Stimulated activated naive CD8-positive, alpha-beta T cell treated with anti-CD3 and anti-CD28 coated beads, Interleukin-15, amount 100 ng/mL, for 72 hours (primary cell): ENCODE measurements at regions not wholly inside any gene's neighbourhood (a gene's known extent, or its start where the extent isn't known, plus 50 kb on each side); places are given as distances from the start of the nearest gene placed in this dataset.
A peak's percentile ranks its signal among the peaks of the same experiment; 100 is the strongest.
"Not testable (repeated sequence)": the region's sequence is repeated elsewhere in the genome, so short reads cannot be mapped to it uniquely, and the experiment has no call there.

Experiments used
- ATAC-seq: fragments of 150-1000 bp; cut with Tn5 transposase; 2 replicates; pipeline ENCODE4 v1.10.0; 2021; ENCODE audit warnings: mild to moderate bottlenecking, moderate library complexity
- DNase-seq, 2 donors: peaks; one replicate each; pipeline ENCODE4 v3.0.0; 2021 to 2022
- H3K27ac Mint-ChIP-seq, 2 donors: one replicate each; pipeline ENCODE4 v1.8.0; 2022; ENCODE audit warnings: mild to moderate bottlenecking in 2 of 2, mixed read lengths in 2 of 2, moderate library complexity in 2 of 2
- H3K27me3 Mint-ChIP-seq: one replicate; pipeline ENCODE4 v1.8.0; 2022; ENCODE audit warnings: mixed read lengths
- H3K4me1 Mint-ChIP-seq: one replicate; pipeline ENCODE4 v1.8.0; 2022; ENCODE audit warnings: mild to moderate bottlenecking, mixed read lengths
- H3K4me3 Mint-ChIP-seq, 2 donors: one replicate each; pipeline ENCODE4 v1.8.0; 2022; ENCODE audit warnings: mild to moderate bottlenecking in 2 of 2, mixed read lengths in 2 of 2, moderate library complexity in 1 of 2
- H3K9me3 Mint-ChIP-seq, 2 donors: one replicate each; pipeline ENCODE4 v1.8.0; 2022; ENCODE audit warnings: mixed read lengths in 2 of 2

DNA sequence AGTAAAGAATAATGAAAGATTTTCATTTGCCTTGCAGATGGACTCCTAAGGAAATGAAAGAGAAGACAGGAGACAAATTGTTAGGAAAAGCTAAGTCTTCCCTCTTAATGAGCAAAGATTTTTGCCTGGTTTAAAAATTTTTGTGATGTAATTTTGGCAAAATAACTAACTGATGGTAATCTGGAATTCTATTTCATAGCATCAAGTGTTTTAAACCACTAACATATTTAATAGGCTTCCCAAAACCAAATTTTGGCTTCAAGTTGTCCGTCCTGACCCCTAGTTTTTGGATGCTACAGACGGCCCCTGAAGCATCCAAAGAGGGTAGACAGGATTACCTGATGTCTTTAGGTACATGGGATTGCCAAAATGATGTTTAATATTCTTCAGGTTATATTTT lies 124.3 kb downstream of the TPBG start:
- H3K9me3 Mint-ChIP-seq: peaks cover 11 to 22% of the 10 kb centered on the region in 2 donors
- DNase-seq (no peak), ATAC-seq (no peak)
- H3K27ac Mint-ChIP-seq: no peak overlapping the region
- H3K4me1 Mint-ChIP-seq: no peaks in the 10 kb centered on the region
- H3K27me3 Mint-ChIP-seq: no peaks in the 10 kb centered on the region
- no peak overlapping the region for H3K4me3 Mint-ChIP-seq

DNA sequence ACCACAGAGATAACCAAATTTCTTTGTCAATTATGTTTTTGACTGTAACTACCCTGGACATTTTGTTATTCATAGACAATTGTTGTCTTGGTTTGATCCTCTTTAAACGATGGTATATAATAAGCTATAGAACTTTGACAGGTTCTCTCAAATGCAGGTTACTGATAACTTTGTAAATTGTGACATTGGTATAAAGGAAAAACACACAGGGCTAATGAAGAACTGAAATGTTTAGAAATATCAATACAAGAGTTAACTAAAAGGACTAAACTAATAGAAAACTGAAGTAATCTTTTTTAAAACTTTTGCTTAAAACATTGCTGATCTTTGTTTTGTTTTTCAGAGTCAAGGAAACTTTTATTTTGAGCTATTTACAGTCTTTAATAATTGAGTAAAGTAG lies 124.8 kb downstream of the TPBG start:
- DNase-seq (no peak), ATAC-seq (no peak)
- no peak overlapping the region for H3K27ac Mint-ChIP-seq
- no peak overlapping the region for H3K4me3 Mint-ChIP-seq
- H3K4me1 Mint-ChIP-seq: no peaks in the 10 kb centered on the region
- H3K9me3 Mint-ChIP-seq: peaks cover 11 to 22% of the 10 kb centered on the region in 2 donors
- H3K27me3 Mint-ChIP-seq: no peaks in the 10 kb centered on the region

DNA sequence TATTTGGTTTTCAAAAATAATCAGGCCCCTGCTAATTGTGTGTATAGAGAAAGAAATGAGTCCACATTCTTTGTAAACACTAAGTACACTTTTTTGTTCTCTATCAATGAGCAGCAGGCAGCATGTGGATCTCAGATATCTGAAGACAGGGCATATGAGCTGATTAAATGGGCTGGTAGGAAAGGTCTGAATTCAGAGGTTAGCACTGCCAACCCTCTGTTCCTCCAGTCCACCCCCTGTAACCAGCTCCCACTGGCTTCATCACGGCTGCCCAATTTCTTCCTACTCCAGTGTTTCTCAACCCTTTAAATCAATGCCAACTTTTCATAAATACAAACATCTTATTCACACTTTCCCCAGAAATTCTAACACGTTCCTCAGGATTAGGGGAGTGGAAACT lies 128.5 kb downstream of the TPBG start:
- Mint-ChIP-seq H3K4me1 (no peaks in the 10 kb centered on the region), H3K4me3 (no peak overlapping the region), H3K27me3 (no peaks in the 10 kb centered on the region), H3K9me3 (peaks cover 0 to 7% of the 10 kb centered on the region in 2 donors), H3K27ac (no peak overlapping the region)
- no peak for ATAC-seq
- no peak for DNase-seq

DNA sequence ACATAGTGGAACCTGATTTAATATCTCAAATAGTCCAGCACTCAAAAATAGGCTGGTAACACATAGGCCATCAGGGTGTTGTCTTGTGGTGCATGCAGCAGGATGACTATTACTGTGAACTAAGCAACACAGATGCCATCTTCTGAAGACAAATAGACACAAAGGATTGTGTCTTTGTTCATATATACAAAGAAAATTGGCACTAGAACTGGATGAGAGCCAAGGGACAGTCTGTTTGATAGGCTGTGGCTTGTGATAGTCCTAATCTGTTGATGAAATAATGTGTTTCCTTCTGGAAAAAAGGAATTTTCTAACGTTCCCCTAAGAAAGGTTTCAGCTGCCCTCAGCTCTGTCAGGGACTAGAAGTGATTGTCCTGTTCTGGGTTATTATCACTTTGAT lies 129.8 kb downstream of the TPBG start:
- no peaks in the 10 kb centered on the region for H3K4me1 Mint-ChIP-seq
- H3K27ac Mint-ChIP-seq: no peak overlapping the region
- no peak for ATAC-seq
- H3K4me3 Mint-ChIP-seq: no peak overlapping the region
- H3K9me3 Mint-ChIP-seq: peaks cover 0 to 7% of the 10 kb centered on the region in 2 donors
- DNase-seq: no peak
- no peaks in the 10 kb centered on the region for H3K27me3 Mint-ChIP-seq

DNA sequence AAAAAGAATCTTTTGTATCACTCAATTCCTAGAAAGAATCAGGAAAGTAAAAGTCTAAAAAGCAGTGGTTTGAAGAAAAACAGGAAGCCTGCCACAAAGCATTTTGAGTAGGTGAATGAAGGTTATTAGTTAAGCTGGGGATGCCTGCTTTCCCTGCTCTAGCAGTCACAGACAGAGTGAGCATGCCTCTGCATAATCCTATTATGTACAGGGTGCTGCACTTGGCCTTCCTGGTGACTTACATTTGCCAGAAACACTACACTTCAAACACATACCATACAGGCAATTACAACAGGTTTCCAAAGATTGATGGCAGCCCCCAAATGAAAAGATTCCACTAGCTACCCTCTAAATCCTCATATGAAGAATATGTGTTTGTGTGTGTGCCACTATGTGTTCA lies 130.8 kb downstream of the TPBG start:
- H3K27me3 Mint-ChIP-seq: no peaks in the 10 kb centered on the region
- ATAC-seq (no peak), DNase-seq (no peak)
- H3K4me3 Mint-ChIP-seq: no peak overlapping the region
- H3K9me3 Mint-ChIP-seq: peaks cover 0 to 9% of the 10 kb centered on the region in 2 donors
- no peak overlapping the region for H3K27ac Mint-ChIP-seq
- no peaks in the 10 kb centered on the region for H3K4me1 Mint-ChIP-seq

DNA sequence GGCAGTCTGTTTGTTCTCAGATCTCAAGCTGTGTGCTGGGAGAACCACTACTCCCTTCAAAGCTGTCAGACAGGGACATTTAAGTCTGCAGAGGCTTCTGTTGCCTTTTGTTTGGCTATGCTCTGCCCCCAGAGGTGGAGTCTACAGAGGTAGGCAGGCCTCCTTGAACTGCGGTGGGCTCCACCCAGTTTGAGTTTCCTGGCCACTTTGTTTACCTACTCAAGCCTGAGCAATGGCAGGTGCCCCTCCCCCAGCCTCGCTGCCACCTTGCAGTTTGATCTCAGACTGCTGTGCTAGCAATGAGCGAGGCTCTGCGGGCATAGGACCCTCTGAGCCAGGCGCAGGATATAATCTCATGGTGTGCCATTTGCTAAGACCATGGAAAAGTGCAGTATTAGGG lies 138.3 kb downstream of the TPBG start:
- H3K9me3 Mint-ChIP-seq: peaks cover 9 to 18% of the 10 kb centered on the region in 2 donors
- not testable (repeated sequence) for ATAC-seq, H3K4me3 Mint-ChIP-seq, H3K4me1 Mint-ChIP-seq, H3K27me3 Mint-ChIP-seq, DNase-seq, H3K27ac Mint-ChIP-seq

DNA sequence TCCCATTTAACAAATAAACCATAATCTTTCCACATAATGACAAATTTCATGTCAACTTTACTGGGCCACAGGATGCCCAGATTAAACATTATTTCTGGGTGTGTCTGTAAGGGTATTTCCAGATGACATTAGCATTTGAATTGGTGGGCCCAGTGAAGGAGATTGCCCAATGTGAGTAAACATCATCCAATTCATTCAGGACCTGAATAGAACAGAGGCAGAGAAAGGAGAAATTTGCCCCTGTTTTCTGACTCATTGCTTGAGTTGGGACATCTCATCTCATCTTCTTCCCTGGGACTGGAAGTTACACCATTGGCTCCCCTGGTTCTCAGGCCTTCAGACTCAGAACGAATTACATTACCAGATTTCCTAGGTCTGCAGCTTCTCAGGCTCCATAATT lies 142.9 kb downstream of the TPBG start:
- Mint-ChIP-seq H3K27ac (no peak overlapping the region), H3K4me1 (no peaks in the 10 kb centered on the region), H3K4me3 (no peak overlapping the region), H3K9me3 (peaks cover 0 to 12% of the 10 kb centered on the region in 2 donors), H3K27me3 (no peaks in the 10 kb centered on the region)
- ATAC-seq (no peak), DNase-seq (no peak)

DNA sequence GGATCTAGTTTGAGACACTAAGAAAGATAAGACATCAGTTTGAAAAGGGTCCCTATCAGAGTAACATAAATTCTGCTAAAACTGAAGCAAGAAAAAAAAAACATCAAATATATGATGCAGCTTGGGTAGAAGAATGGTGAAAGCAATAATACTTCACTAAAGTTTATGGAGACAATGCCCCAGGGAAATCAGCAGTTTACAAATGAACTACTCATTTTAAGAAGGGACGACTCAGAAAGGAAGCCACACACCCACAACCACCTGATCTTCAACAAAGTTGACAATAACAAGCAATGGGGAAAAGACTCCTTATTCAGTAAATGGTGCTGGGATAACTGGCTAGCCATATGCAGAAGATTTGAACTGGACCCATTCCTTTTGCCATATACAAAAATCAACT lies 143.5 kb downstream of the TPBG start:
- Mint-ChIP-seq H3K27ac (peak overlapping the region in 1 of 2 donors; percentile 72), H3K4me3 (no peak overlapping the region), H3K9me3 (peaks cover 0 to 12% of the 10 kb centered on the region in 2 donors), H3K27me3 (no peaks in the 10 kb centered on the region), H3K4me1 (no peaks in the 10 kb centered on the region)
- DNase-seq (no peak), ATAC-seq (no peak)

DNA sequence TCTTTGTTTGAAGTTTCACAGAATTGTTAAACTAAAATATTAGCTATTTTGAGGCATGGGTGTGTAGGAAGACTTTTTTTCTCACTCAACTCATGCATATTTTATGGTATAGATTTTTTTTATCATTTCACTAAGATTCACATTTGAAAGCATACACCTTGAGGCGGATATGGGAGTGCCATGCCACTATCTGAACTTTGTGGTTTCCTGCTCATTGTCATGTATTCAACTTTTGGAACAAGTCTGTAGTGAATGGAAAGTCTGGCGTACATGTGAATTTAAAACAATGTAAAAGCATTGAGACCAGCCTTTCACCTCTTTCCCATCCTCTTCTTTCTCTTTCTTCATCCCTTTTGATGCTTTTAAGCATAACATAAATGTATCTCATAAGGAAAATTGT lies 147.9 kb downstream of the TPBG start:
- no peak overlapping the region for H3K27ac Mint-ChIP-seq
- no peak overlapping the region for H3K4me3 Mint-ChIP-seq
- no peaks in the 10 kb centered on the region for H3K4me1 Mint-ChIP-seq
- DNase-seq (no peak), ATAC-seq (no peak)
- no peaks in the 10 kb centered on the region for H3K27me3 Mint-ChIP-seq
- peaks cover 23 to 36% of the 10 kb centered on the region in 2 donors for H3K9me3 Mint-ChIP-seq

DNA sequence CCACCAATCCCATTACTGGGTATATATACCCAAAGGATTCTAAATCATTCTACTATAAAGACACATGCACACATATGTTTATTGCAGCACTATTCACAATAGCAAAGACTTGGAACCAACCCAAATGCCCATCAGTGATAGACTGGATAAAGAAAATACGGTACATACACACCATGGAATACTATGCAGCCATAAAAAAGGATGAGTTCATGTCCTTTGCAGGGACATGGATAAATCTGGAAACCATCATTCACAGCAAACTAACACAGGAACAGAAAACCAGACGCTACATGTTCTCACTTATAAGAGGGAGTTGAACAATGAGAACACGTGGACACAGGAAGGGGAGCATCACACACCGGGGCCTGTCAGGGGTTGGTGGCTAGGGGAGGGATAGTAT lies 154.3 kb downstream of the TPBG start:
- peaks cover 23 to 50% of the 10 kb centered on the region in 2 donors for H3K9me3 Mint-ChIP-seq
- not testable (repeated sequence) for H3K27ac Mint-ChIP-seq, H3K4me1 Mint-ChIP-seq, DNase-seq, H3K27me3 Mint-ChIP-seq, H3K4me3 Mint-ChIP-seq, ATAC-seq

DNA sequence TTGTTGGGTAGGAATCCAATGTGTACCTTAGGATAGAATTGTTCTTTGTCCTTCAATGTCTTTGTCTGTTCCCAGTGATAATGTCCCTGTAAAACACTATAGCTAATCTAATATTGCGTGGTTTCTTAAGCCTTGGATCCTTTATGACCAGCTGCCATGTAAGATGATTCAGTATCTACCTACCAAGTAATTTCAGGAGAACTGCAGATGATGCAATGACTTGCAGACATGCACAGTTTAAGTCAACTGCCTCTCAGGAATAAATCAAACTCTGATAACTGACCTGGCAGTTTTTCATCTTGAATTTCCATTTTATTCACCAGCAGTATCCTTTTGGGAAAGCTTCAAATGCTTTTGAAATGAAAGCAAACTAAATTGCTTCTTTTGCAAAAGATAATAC lies 157.8 kb downstream of the TPBG start:
- ATAC-seq (no peak), DNase-seq (no peak)
- Mint-ChIP-seq H3K9me3 (peaks cover 8 to 17% of the 10 kb centered on the region in 2 donors), H3K4me3 (no peak overlapping the region), H3K4me1 (no peaks in the 10 kb centered on the region), H3K27ac (no peak overlapping the region), H3K27me3 (no peaks in the 10 kb centered on the region)

DNA sequence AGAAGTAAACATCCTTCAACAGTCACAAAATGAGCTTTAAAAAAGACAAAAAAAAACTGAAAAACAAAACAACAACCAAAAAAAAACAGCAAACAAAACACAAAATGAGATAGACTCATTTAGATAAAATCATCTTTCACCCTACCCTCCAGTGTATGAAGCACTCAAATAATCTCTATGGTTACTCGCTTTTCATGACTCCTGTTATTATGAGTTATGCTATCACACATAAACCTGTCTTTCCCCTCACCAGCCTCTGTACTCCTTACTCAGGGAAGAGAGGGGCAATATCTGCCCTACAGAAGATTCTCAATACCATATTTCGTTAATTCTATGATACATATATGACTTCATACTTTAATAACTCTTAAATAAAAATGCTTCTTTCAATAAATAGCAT lies 158.2 kb downstream of the TPBG start:
- no peaks in the 10 kb centered on the region for H3K4me1 Mint-ChIP-seq
- H3K9me3 Mint-ChIP-seq: peaks cover 8 to 12% of the 10 kb centered on the region in 2 donors
- no peaks in the 10 kb centered on the region for H3K27me3 Mint-ChIP-seq
- ATAC-seq (no peak), DNase-seq (no peak)
- H3K4me3 Mint-ChIP-seq: no peak overlapping the region
- no peak overlapping the region for H3K27ac Mint-ChIP-seq

DNA sequence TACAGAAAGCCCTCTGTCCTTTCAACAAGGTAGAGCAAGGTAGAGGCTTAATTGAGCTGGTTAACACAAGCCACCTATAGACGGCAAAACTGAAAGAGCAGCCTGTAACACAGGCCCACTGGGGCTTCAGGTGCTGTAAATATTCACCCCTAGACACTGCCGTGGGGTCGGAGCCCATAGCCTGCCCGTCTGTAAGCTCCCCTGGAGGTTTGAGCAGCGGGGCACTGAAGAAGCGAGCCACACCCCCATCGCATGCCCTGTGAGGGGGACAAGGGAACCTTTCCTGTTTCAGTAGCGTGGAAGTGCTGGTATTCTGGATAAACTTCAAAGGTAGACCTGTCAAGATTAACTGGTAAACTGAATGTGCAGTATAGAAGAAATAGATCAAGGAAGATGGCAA lies 160.4 kb downstream of the TPBG start:
- no peak overlapping the region for H3K4me3 Mint-ChIP-seq
- H3K27me3 Mint-ChIP-seq: no peaks in the 10 kb centered on the region
- peaks cover 0 to 13% of the 10 kb centered on the region in 2 donors for H3K9me3 Mint-ChIP-seq
- DNase-seq: no peak
- H3K27ac Mint-ChIP-seq: no peak overlapping the region
- H3K4me1 Mint-ChIP-seq: no peaks in the 10 kb centered on the region
- ATAC-seq: no peak

DNA sequence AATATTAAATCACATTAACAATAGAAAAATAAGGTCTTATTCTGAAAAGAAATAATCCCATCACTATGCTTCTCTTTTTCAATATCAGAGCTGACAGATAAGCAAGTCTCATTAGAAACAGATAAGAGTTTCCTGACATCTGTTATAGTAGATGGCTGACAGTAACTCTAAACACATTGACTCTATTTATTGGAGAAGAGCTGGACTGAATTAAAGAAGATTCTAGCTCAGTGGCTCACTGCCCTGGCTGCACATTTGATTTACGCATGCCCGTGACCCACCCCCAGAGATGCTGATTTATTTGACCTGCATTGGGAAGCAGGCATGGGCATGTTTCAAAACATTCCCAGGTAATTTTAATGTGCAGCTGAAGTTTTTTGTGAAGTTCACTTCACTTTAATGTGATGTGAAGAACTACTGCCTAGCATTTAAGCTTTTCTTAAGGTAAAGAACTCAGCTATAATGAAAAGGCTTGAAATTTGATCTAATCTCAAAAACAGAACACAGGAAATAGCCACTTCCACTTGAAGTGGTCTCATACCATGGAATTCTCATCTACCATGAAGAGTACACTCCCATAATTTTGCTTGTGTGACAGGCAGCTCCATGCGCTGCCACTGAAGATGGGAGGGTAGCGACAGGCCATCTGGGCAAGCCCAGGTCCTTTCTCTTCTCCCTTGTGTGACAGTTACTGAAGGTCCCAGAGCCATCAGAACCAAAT lies 162.3 kb downstream of the TPBG start:
- Mint-ChIP-seq H3K27ac (no peak overlapping the region), H3K4me1 (no peaks in the 10 kb centered on the region), H3K4me3 (no peak overlapping the region), H3K27me3 (no peaks in the 10 kb centered on the region), H3K9me3 (peaks cover 6 to 14% of the 10 kb centered on the region in 2 donors)
- ATAC-seq (no peak), DNase-seq (no peak)

DNA sequence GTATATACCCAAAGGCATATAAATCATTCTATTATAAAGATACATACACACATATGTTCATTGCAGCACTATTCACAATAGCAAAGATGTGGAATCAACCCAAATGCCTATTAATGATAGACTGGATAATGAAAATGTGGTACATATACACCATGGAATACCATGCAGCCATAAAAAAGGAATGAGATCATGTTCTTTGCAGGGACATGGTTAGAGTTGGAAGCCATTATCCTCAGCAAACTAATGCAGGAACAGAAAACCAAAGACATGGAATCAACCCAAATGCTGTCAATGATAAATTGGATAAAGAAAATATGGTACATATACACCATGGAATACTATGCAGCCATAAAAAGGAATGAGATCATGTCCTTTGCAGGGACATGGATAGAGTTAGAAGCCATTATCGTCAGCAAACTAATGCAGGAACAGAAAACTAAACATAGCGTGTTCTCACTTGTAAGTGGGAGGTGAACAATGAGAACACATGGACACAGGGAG lies 166.4 kb downstream of the TPBG start:
- H3K9me3 Mint-ChIP-seq, H3K27ac Mint-ChIP-seq, DNase-seq, H3K4me1 Mint-ChIP-seq, ATAC-seq, H3K4me3 Mint-ChIP-seq, H3K27me3 Mint-ChIP-seq: not testable (repeated sequence)

DNA sequence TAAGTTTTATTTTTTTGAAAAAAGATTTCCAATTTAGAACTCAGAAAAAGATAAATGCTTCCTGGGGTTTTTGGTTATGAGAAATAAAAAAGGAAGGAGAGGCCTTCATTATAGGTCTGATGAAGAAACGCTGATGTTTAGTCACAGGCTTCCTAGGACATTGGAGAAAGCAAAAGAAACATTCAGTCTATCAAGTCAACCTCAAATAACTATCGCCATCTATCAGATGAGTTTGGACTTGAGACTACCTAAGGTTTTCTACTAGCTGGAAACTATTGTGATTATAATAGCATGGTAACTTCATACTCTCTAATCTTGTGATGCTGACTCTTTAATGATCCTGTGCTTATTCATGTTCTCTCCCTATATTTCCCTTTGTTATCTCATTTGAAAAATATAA lies 171.3 kb downstream of the TPBG start:
- no peak overlapping the region for H3K4me3 Mint-ChIP-seq
- no peaks in the 10 kb centered on the region for H3K4me1 Mint-ChIP-seq
- no peaks in the 10 kb centered on the region for H3K27me3 Mint-ChIP-seq
- peaks cover 0 to 6% of the 10 kb centered on the region in 2 donors for H3K9me3 Mint-ChIP-seq
- DNase-seq (no peak), ATAC-seq (no peak)
- H3K27ac Mint-ChIP-seq: no peak overlapping the region

DNA sequence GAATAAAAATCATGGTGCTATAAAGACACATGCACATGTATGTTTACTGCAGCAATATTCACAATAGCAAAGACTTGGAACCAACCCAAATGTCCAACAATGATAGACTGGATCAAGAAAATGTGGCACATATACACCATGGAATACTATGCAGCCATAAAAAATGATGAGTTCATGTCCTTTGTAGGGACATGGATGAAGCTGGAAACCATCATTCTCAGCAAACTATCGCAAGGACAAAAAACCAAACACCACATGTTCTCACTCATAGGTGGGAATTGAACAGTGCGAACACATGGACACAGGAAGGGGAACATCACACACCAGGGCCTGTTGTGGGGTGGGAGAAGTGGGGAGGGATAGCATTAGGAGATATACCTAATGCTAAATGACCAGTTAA lies 185.9 kb downstream of the TPBG start:
- H3K4me1 Mint-ChIP-seq, H3K9me3 Mint-ChIP-seq, H3K4me3 Mint-ChIP-seq, H3K27me3 Mint-ChIP-seq, DNase-seq, H3K27ac Mint-ChIP-seq, ATAC-seq: not testable (repeated sequence)
